Stimulated activated CD4-positive, alpha-beta T cell treated with anti-CD3 and anti-CD28 coated beads, TNF-alpha, amount 100 ng/mL, for 48 hours (primary cell): ENCODE measurements at regions not wholly inside any gene's neighbourhood (a gene's known extent, or its start where the extent isn't known, plus 50 kb on each side); places are given as distances from the start of the nearest gene placed in this dataset.

ENCODE experiments used
- DNase-seq, 3 donors: peaks; one replicate each; pipeline ENCODE4 v3.0.0-alpha.2; 2020; ENCODE audit warnings: low read depth in 3 of 3

DNA sequence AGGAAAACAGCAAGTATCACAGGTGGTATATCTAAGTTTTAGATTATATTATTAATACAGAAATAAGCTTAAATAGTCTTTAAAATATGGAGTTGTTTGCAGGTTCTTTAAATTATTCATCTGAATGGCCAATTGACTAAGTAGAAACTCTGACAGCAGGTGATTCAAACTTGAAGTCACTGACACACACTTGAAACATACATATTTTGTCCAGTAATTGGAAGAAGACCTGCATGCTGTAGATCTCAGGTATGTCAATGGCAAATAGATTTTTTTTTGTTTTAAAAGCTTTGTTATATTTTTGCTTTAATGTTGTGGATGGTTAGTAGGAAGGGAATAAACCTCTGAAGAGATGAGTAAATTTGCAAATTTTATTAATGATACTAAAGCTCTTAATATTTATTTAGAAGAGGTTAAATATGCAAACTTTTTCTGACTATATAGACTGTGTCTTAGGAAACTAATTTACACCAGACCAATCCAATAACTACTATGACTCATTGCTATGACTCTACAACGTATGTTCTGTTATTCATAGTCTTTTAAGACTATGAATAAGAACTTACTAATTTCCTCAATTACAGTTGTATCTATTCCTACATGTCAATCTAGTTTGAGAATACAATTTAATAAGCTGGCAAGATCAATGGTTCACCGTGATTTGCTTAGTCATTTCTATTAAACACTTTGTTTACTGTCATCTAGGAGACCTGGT lies 53.9 kb upstream of the RORB start:
- no peak for DNase-seq

DNA sequence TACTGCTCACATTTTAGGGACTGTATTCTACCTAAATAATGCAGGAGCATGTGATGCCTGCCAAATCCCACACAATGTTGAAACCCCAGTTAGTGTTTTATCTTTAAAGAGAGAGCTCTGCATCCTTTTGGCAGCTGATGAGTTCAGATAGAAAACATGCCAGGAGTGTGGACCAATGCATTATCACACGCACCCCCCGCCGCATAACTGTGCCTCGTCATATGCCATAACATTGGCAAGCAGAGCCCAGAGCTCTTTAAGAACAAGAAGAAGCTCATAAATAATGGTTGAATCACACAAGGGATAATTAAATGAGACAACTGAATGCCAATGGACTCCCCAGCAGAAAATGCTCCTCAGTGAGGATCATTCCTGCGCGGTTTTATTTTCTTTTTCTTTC lies 52.8 kb upstream of the RORB start:
- DNase-seq: no peak
